CD4-positive, alpha-beta memory T cell (primary cell): ENCODE measurements at regions not wholly inside any gene's neighbourhood (a gene's known extent, or its start where the extent isn't known, plus 50 kb on each side); places are given as distances from the start of the nearest gene placed in this dataset.

Source experiments
- CTCF ChIA-PET: fragments of 350-600 bp; sonication (Branson Sonifier 250); formaldehyde crosslinking; loops from one replicate; lab custom pipeline; 2021; ENCODE audit warnings: inconsistent platforms; ENCODE audit not compliant: partially characterized antibody; lab: Charles Lee
- POLR2A ChIA-PET: fragments of 350-600 bp; sonication (Branson Sonifier 250); formaldehyde crosslinking; loops from one replicate; lab custom pipeline; 2021; ENCODE audit not compliant: partially characterized antibody; lab: Charles Lee
- DNase-seq, 5 donors: peaks; one replicate each; pipeline versions ENCODE4 v3.0.0 to v3.0.0-alpha.2; 2020 to 2022; ENCODE audit warnings: mixed read lengths in 1 of 5
- H3K27ac ChIP-seq: one replicate; pipeline ENCODE4 v1.7.0; 2013; ENCODE audit warnings: low read depth, low read length
- H3K27me3 ChIP-seq: 2 replicates; pipeline ENCODE4 v1.7.0; 2013; ENCODE audit warnings: mild to moderate bottlenecking, low read length, moderate library complexity; ENCODE audit not compliant: insufficient read depth
- H3K36me3 ChIP-seq: 2 replicates; pipeline ENCODE4 v1.7.0; 2013; ENCODE audit warnings: mild to moderate bottlenecking, low read length, moderate library complexity; ENCODE audit not compliant: insufficient read depth
- H3K4me1 ChIP-seq: 2 replicates; pipeline ENCODE4 v1.7.0; 2013; ENCODE audit warnings: mild to moderate bottlenecking, low read length, moderate library complexity; ENCODE audit not compliant: insufficient read depth
- H3K4me3 ChIP-seq, 2 donors: one replicate each; pipeline ENCODE4 v1.7.0; 2013; ENCODE audit warnings: low read length in 2 of 2, mild to moderate bottlenecking in 1 of 2
- H3K9me3 ChIP-seq, 2 donors: one replicate each; pipeline ENCODE4 v1.7.0; 2013; ENCODE audit warnings: low read length in 2 of 2, control low read depth in 1 of 2; ENCODE audit not compliant: control insufficient read depth in 1 of 2
- H3K27ac Mint-ChIP-seq, 7 donors: one replicate each; pipeline ENCODE4 v1.8.0; 2020 to 2021; ENCODE audit warnings: mixed read lengths in 7 of 7, mild to moderate bottlenecking in 6 of 7, inconsistent platforms in 3 of 7, moderate library complexity in 3 of 7
- H3K27me3 Mint-ChIP-seq, 2 donors: one replicate each; pipeline ENCODE4 v1.8.0; 2020 to 2021; ENCODE audit warnings: mixed read lengths in 2 of 2
- H3K36me3 Mint-ChIP-seq, 2 donors: one replicate each; pipeline ENCODE4 v1.8.0; 2020 to 2021; ENCODE audit warnings: mixed read lengths in 2 of 2, inconsistent platforms in 1 of 2, mild to moderate bottlenecking in 1 of 2
- H3K4me1 Mint-ChIP-seq, 4 donors: one replicate each; pipeline ENCODE4 v1.8.0; 2020 to 2021; ENCODE audit warnings: mixed read lengths in 4 of 4, mild to moderate bottlenecking in 1 of 4
- H3K4me3 Mint-ChIP-seq, 8 donors: one replicate each; pipeline ENCODE4 v1.8.0; 2020 to 2021; ENCODE audit warnings: mixed read lengths in 8 of 8, mild to moderate bottlenecking in 7 of 8, moderate library complexity in 6 of 8, inconsistent platforms in 3 of 8
- H3K9me3 Mint-ChIP-seq, 8 donors: one replicate each; pipeline ENCODE4 v1.8.0; 2020 to 2021; ENCODE audit warnings: mixed read lengths in 8 of 8, mild to moderate bottlenecking in 5 of 8, inconsistent platforms in 3 of 8, moderate library complexity in 1 of 8
- intact Hi-C: fragments of 100-400 bp; cut with micrococcal nuclease; formaldehyde crosslinking; loops from one replicate; pipeline ENCODE4 v1.15.1; 2023

DNA sequence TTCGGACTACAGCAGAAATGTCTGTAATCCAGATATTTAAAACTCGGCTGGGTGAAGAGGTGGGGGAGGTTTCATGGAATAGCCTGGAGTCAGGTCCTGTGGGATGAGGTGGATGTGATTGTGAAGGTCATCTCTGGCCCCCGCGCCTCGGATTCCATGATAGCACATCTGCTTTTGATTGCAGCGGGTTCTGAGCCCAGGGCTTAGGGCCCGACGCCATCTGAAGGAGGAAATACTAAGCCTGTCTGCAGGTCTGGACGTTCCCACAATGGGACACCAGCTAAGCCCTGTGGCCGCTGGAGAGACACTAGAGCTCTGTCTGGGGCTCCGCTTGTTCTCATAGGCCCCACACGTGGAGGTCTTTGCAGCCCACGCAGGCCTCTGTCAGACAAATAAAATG, 328.7 kb downstream of the CXCL12 start:
- POLR2A ChIA-PET = no interaction called here
- no peak overlapping the region for H3K27ac Mint-ChIP-seq
- Histone ChIP-seq H3K4me1 (no peaks in the 10 kb centered on the region), H3K36me3 (no peaks in the 10 kb centered on the region), H3K4me3 (no peak overlapping the region), H3K27ac (no peak overlapping the region), H3K27me3 (no peaks in the 10 kb centered on the region), H3K9me3 (no peaks in the 10 kb centered on the region)
- no peak overlapping the region for H3K4me3 Mint-ChIP-seq
- CTCF ChIA-PET = no interaction called here
- intact Hi-C loops = no loop called here
- H3K4me1 Mint-ChIP-seq = no peaks in the 10 kb centered on the region
- peaks cover 0 to 1% (median 0%) of the 10 kb centered on the region in 8 donors for H3K9me3 Mint-ChIP-seq
- H3K27me3 Mint-ChIP-seq = peaks cover 4 to 23% of the 10 kb centered on the region in 2 donors
- no peaks in the 10 kb centered on the region for H3K36me3 Mint-ChIP-seq
- no peak for DNase-seq

DNA sequence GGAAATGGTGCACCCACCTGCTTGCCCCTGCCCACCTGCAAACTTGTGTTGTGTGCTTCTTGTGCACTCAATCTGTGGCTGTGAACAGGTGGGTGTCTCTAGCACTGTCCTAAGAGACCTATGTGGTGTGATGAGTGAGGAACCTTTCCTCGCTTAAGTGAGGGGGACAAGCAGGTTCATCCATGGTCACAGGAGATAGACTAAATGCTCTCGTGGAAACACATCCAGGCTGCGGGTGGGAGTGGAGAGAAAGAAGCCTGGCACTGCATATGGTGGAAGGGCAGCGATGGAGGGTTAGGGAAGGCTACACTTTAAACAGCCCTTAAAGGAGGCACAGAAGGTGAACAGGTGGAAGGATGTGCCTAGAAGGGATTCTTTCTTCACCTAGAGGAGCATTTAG, 330.9 kb downstream of the CXCL12 start:
- H3K27me3 Mint-ChIP-seq = peaks cover 5 to 23% of the 10 kb centered on the region in 2 donors
- H3K9me3 ChIP-seq = no peaks in the 10 kb centered on the region
- H3K4me1 ChIP-seq = no peaks in the 10 kb centered on the region
- H3K36me3 ChIP-seq = no peaks in the 10 kb centered on the region
- ChIA-PET POLR2A (no interaction called here), CTCF (no interaction called here)
- H3K4me3 Mint-ChIP-seq = no peak overlapping the region
- H3K4me3 ChIP-seq = no peak overlapping the region
- DNase-seq = no peak
- no peaks in the 10 kb centered on the region for H3K4me1 Mint-ChIP-seq
- H3K36me3 Mint-ChIP-seq = no peaks in the 10 kb centered on the region
- H3K27me3 ChIP-seq = no peaks in the 10 kb centered on the region
- no peak overlapping the region for H3K27ac Mint-ChIP-seq
- intact Hi-C loops = no loop called here
- no peak overlapping the region for H3K27ac ChIP-seq
- H3K9me3 Mint-ChIP-seq = no peaks in the 10 kb centered on the region

DNA sequence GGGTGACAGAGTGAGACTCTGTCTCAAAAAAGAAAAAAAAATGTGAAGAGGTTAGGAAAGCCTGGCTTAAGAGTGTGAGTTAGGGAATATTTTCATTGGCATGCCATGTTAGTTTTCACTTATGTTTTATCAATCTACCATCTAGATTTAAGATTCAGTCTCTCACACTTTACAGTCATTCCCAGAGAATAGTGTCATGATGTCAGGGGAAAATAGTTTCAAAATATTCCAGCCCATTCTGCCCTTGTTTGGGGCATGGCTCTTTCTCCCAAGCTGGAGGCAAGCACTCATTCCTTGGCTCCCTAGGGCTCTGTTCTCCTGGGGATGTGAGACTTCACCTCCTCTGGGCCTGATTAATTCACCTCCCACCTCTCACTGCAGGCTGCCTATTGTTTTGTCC, 331.5 kb downstream of the CXCL12 start:
- Mint-ChIP-seq H3K27me3 (peaks cover 6 to 20% of the 10 kb centered on the region in 2 donors), H3K4me3 (no peak overlapping the region), H3K27ac (no peak overlapping the region), H3K9me3 (no peaks in the 10 kb centered on the region), H3K4me1 (no peaks in the 10 kb centered on the region), H3K36me3 (no peaks in the 10 kb centered on the region)
- H3K27me3 ChIP-seq = no peaks in the 10 kb centered on the region
- H3K4me3 ChIP-seq = no peak overlapping the region
- H3K36me3 ChIP-seq = no peaks in the 10 kb centered on the region
- ChIA-PET POLR2A (no interaction called here), CTCF (no interaction called here)
- no peaks in the 10 kb centered on the region for H3K9me3 ChIP-seq
- intact Hi-C loops = no loop called here
- no peak overlapping the region for H3K27ac ChIP-seq
- H3K4me1 ChIP-seq = no peaks in the 10 kb centered on the region
- DNase-seq = no peak

- ChIA-PET CTCF (no interaction called here), POLR2A (no interaction called here)
- Mint-ChIP-seq H3K4me3 (no peak overlapping the region), H3K4me1 (peaks cover 0 to 2% (median 0%) of the 10 kb centered on the region in 4 donors), H3K9me3 (no peaks in the 10 kb centered on the region), H3K27me3 (peaks cover 11 to 24% of the 10 kb centered on the region in 2 donors), H3K27ac (no peak overlapping the region), H3K36me3 (no peaks in the 10 kb centered on the region)
- no peak overlapping the region for H3K4me3 ChIP-seq
- no peaks in the 10 kb centered on the region for H3K36me3 ChIP-seq
- no peak for DNase-seq
- no peaks in the 10 kb centered on the region for H3K4me1 ChIP-seq
- no peaks in the 10 kb centered on the region for H3K27me3 ChIP-seq
- H3K9me3 ChIP-seq = no peaks in the 10 kb centered on the region
- no peak overlapping the region for H3K27ac ChIP-seq
- intact Hi-C loops = no loop called here
Observed at GRCh38 chr10:44051584-44052385, 333.1 kb downstream of the CXCL12 start.

GRCh38 chr10:44051091-44051490, 333.8 kb downstream of the CXCL12 start:
- H3K27me3 ChIP-seq = no peaks in the 10 kb centered on the region
- CTCF ChIA-PET = no interaction called here
- intact Hi-C loops = no loop called here
- no peaks in the 10 kb centered on the region for H3K36me3 ChIP-seq
- no peaks in the 10 kb centered on the region for H3K4me1 ChIP-seq
- no peaks in the 10 kb centered on the region for H3K9me3 ChIP-seq
- Mint-ChIP-seq H3K4me1 (peaks cover 0 to 2% (median 0%) of the 10 kb centered on the region in 4 donors), H3K27ac (no peak overlapping the region), H3K4me3 (no peak overlapping the region), H3K27me3 (peaks cover 12 to 23% of the 10 kb centered on the region in 2 donors), H3K9me3 (no peaks in the 10 kb centered on the region), H3K36me3 (no peaks in the 10 kb centered on the region)
- POLR2A ChIA-PET = no interaction called here
- no peak overlapping the region for H3K27ac ChIP-seq
- no peak overlapping the region for H3K4me3 ChIP-seq
- DNase-seq = no peak

- ChIA-PET POLR2A (no interaction called here), CTCF (no interaction called here)
- Histone ChIP-seq H3K36me3 (no peaks in the 10 kb centered on the region), H3K9me3 (no peaks in the 10 kb centered on the region), H3K27ac (no peak overlapping the region), H3K4me1 (no peaks in the 10 kb centered on the region), H3K27me3 (no peaks in the 10 kb centered on the region), H3K4me3 (no peak overlapping the region)
- no peaks in the 10 kb centered on the region for H3K9me3 Mint-ChIP-seq
- no peaks in the 10 kb centered on the region for H3K36me3 Mint-ChIP-seq
- intact Hi-C loops = no loop called here
- H3K4me3 Mint-ChIP-seq = no peak overlapping the region
- H3K27me3 Mint-ChIP-seq = peaks cover 12 to 26% of the 10 kb centered on the region in 2 donors
- H3K27ac Mint-ChIP-seq = no peak overlapping the region
- peaks cover 0 to 2% (median 0%) of the 10 kb centered on the region in 4 donors for H3K4me1 Mint-ChIP-seq
- no peak for DNase-seq
Observed at GRCh38 chr10:44049301-44050015, 335.4 kb downstream of the CXCL12 start.

DNA sequence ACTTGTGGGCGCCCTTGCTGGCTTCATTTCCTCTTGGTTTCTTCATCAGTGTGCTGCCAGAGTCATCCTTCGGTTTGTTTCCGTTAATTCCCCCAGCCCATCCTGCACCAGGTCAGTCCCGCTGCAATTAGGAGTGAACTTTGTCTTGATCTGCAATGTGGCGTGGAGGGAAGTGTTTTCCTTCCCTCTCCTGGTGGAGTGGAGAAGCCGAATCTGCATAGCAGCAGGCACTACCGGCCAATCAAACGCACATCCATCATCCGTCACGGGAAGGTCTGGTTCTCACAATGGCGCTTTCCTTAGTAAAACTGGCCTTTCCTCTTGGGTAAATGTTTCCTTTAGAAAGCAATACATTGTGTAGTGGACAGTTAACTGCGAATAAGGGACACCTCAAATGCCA, 337.5 kb downstream of the CXCL12 start:
- Mint-ChIP-seq H3K36me3 (no peaks in the 10 kb centered on the region), H3K27ac (no peak overlapping the region), H3K9me3 (no peaks in the 10 kb centered on the region), H3K27me3 (peaks cover 12 to 20% of the 10 kb centered on the region in 2 donors), H3K4me1 (peaks cover 0 to 2% (median 0%) of the 10 kb centered on the region in 4 donors), H3K4me3 (no peak overlapping the region)
- no peak for DNase-seq
- intact Hi-C loops = no loop called here
- ChIA-PET POLR2A (no interaction called here), CTCF (no interaction called here)
- H3K4me1 ChIP-seq = no peaks in the 10 kb centered on the region
- no peak overlapping the region for H3K27ac ChIP-seq
- H3K27me3 ChIP-seq = no peaks in the 10 kb centered on the region
- H3K4me3 ChIP-seq = no peak overlapping the region
- no peaks in the 10 kb centered on the region for H3K9me3 ChIP-seq
- no peaks in the 10 kb centered on the region for H3K36me3 ChIP-seq
